PC-9 (cell line): ENCODE measurements at regions not wholly inside any gene's neighbourhood (a gene's known extent, or its start where the extent isn't known, plus 50 kb on each side); places are given as distances from the start of the nearest gene placed in this dataset.

Experiments
- EZH2 ChIP-seq: fragments of 200-600 bp; sonication (generic); IDR thresholded peaks from 2 replicates; pipeline ENCODE4 v1.8.0; 2017; ENCODE audit warnings: antibody characterized with exemption, low read depth
- TF ChIP-seq, protein P1 (sequence below): fragments of 200-600 bp; sonication (generic); conservative IDR thresholded peaks from 2 replicates; pipeline ENCODE4 v1.6.1; 2017; ENCODE audit warnings: mixed run types, antibody characterized with exemption, mild to moderate bottlenecking, moderate library complexity

DNA sequence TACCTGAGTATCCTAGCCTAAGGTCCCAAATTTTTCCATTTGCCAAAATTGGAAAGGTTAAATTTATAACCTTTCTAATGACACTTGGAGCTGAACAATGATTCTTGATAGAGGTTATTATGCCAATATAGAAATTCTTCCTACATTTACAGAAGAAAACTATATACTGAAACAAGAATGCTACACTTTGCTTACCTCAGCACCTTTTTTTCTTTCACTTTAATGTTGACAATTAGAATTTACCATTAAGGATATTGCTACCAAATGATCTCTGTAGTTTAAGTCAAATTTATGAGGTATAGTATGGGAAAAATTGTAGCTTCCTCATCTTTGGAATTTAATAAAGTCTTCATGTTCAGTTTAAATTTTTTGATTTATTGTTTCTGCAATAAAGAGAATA is 577.0 kb downstream of the NR4A2 start:
- TF ChIP-seq, protein P1, sequence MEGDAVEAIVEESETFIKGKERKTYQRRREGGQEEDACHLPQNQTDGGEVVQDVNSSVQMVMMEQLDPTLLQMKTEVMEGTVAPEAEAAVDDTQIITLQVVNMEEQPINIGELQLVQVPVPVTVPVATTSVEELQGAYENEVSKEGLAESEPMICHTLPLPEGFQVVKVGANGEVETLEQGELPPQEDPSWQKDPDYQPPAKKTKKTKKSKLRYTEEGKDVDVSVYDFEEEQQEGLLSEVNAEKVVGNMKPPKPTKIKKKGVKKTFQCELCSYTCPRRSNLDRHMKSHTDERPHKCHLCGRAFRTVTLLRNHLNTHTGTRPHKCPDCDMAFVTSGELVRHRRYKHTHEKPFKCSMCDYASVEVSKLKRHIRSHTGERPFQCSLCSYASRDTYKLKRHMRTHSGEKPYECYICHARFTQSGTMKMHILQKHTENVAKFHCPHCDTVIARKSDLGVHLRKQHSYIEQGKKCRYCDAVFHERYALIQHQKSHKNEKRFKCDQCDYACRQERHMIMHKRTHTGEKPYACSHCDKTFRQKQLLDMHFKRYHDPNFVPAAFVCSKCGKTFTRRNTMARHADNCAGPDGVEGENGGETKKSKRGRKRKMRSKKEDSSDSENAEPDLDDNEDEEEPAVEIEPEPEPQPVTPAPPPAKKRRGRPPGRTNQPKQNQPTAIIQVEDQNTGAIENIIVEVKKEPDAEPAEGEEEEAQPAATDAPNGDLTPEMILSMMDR, result no peak
- no peak for TF ChIP-seq EZH2
